ENCODE measurements at regions not wholly inside any gene's neighbourhood (a gene's known extent, or its start where the extent isn't known, plus 50 kb on each side); places are given as distances from the start of the nearest gene placed in this dataset.

DNA sequence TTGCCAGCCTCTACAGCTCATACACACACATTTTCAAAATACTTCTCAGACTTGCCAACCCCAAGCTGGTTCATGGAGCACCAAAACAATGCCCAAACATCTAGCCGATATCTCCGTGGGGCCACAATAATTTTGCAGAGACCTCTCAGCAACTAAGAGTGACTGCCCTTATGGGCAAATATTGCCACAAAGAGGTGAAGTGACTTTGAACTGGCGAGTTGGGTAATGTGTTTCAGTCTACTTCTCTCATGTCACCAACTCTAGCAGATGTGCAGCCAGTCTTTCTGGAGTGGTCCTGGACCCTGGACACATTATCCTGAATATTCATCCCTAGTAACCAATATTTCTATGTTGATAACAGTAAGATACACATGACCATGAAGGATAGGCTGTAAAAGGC is 290.3 kb downstream of the EMP1 start:
- DNase-seq, result no peak

DNA sequence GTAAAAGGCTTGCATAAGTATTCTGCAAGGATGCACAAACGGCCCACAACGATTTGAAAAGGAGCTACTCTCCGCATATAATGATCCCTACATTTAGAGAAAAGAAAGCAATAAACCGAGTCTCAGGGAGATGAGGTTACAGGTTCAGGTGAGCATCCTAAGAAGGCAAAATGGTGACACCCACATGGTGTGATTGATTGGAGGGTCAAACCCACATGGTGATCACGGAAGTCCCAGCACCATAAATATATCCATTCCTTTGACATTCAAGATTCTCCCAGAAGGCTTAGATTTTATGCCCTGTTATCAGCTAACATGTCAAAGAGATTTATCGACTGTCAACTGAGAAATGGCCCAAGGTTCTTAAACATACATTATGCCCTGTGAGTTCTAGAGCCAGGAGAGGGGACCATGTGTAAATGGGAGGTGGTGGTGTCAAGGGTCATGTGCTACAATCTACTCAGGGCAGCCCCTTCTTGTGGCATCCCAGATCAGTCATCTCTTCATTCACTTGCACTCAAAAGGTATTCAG is 282.2 kb downstream of the EMP1 start:
- no peak for DNase-seq

DNA sequence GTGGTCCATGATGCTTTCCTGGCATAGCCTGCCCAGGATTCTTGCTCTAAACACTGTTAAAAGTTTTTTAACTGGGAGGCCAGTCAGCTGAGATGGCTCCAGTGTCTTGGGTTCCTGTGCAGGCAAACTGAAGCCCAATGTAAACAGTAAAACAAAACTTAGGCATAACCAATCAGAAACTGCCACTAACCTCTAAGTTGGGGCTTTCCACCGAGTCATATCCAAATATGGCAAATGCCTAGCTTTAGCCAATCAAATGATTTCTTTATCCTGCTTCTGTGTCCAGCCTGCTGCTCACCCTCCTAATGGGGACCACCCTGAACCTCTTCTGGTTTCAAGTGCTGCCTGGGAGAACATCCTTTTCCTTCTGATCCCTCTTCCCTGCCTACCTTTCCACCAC is 277.9 kb downstream of the EMP1 start:
- DNase-seq, result no peak

DNA sequence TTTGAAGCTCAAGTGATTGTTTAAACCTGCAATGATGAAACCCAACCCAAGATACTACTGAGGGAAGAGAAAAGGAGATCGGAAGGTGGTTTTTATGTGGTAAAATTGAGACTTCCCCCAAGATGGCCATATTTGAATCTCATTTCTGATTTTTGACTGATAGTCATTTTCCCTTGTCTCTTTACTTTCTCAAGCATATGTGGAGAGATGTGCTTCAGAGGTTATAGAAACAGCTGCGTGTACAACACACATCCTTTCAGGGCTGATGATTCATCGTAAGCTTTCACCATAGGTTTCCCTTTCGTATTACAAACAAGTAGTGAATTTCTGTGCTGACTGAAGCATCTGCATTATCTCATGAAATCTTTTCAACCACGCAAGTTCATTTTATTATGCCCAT is 276.2 kb downstream of the EMP1 start:
- peak; percentile 12 for DNase-seq

DNA sequence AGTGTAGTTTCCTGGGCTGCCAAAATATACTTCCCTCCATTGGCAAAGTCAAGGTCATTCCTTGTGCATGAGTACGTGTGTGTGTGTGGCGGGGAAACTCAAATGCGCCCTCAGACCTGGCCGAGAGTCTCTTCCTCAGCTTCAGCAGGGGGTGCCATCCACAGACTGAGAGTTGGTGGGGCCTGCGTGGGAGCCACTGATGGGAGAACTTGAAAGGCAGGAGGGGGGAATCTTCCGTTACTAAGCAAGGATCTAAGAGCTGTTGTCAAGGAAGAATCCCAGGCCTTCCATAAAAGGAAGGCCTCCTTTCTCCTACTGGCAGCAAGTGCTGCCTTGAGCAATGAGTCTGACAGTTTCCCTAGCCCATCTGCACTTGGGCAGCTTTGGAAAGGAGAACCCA is 274.9 kb downstream of the EMP1 start:
- DNase-seq, result no peak

DNA sequence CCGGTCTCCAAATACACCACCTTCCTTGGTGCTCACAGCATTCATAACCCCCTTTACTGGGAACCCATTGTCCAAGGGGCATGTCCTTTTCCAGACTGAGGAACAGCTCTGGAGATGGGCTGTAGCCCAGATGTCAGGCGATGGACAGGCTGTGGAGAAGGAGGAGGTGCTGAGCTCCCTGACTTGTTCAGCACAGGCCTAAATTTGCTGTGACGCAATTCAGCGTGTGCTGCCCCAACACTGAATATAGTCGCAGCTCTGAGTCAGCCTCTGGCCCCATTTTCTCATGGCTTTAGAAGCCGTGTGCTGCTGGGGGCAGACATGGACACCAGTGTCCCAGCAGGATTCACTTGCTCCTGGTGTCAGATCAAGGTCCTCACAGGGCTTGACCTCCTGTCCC is 269.1 kb downstream of the EMP1 start:
- DNase-seq, result no peak

DNA sequence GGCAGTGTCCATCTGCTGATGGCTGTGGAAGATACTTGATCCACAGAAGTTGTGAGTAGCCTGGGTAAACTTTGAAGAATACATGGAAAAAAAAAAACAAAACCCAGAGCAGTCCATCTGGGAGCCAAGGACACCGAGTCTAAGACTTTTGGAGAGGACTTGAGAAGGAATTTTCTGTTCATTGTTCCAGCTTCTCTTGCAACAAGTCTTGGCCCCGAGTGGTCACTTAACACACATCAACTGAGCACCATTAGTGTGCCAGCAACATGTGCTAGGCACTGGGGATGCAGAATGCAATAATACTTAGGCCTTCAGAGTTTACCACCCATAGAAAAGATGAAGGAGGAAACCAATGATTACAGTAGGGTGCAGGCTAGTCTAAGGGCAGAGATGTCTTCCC is 266.7 kb downstream of the EMP1 start:
- DNase-seq, result no peak

DNA sequence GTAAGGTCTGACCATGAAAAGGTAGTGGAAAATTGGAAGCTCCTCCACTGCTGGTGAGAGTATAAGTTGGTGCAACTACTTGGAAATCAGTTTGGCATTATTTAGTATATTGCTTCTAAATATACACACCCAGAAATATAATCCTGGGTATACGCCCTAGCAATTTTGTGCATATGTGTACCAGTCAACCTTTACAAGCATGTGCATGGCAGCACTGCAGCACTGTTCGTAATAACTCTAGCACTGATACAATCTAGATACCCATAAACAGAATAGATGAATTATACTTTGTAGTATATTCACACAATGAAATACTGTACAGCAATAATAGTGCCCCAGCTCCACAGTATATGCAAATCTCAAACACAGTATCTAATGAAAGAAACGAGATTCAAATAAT is 265.9 kb downstream of the EMP1 start:
- no peak for DNase-seq

DNA sequence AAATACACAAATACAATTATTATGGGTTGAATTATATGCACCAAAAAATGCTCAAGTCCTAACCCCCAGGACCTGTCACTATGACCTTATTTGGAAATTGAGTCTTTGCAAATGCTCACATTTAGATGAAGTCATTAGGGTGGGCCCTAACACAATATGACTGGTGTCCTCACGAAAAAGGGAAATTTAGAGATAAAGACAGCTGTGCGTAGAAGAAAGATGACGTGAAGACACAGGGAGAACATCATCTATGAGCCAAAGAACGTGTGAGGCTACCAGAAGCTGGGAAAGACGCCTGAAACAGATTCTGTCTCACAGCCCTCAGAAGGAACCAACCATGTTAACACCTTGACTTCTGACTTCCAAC is 259.2 kb downstream of the EMP1 start:
- DNase-seq, result no peak

DNA sequence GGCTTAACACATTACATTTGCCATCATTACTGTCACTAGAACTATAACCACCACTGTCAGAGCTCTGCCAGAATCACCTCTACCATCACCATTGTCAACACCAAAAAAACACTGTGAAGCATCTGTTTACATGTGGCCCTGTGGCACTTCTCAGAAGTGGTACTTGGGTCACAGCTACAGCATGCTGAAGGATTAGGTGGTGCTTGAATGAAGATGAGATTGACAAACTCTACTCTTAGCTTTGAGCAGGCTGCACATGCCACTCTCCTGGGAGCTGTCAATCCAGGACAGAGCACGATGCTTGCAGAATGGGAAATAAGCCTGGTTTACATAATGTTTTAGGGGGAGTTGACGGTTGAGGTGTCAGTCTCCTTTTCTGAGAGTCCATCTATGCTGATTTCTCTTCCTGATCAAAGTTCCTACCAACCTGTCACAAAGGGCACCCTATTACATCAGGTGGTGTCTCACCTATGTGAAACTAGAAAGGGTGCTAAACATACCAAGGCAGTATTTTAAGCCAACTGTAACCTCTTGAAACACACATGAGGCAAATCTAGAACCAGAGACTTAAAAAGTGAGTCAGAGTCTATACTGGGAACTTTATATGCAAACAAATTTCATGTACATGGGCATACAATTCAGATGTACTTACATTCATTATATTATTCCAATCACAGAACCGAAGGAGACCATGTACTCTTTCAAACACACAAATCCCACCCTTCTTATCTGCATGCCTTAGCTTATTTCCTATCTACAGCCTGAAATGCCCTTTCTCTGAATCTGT is 258.7 kb downstream of the EMP1 start:
- no peak for DNase-seq

DNA sequence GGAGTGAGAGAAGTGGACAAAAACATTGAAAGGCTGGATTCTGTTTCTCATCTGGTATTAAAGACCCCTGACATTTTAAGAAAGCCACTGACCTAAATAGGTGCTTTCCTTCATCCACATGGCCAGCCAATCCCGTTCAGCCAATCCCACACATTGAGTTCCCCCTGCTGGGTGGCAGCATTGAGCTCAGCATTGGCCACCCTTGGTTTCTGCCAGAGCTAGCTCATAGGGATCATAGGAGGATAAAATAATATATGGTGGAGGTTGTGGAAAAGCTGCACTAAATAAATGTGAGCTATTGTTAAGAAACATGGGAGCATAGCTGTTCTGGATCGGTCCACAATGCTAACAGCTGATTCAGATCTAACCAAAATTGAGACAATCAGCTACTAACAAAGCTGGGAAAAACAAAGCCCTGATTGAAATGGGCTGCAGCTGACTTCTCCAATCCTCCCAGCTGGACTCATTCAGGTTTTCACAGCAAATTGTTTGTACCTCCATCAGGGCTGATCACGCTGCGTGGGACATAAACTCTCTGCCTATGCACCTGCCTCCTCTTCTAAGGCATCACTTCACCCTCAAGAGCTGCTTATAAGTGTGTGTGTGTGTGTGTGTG is 256.5 kb downstream of the EMP1 start:
- no peak for DNase-seq

DNA sequence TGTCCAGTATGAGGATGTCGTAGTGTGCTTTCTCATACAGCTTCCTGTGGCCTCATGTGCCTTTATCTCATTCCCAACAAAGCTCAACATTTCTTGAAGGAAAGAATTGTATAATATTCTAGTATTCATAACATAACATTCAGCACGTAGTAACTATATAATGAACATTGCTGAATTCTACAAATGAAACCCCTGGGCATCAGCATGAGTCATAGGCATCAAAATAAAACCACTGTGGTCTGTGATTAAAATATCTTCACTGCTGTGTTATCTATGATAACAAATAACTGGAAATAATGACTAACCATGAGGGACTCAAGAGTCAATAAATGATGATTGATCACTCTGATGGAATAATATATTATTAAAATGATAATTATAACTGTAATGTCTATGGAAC is 255.2 kb downstream of the EMP1 start:
- DNase-seq, result no peak

DNA sequence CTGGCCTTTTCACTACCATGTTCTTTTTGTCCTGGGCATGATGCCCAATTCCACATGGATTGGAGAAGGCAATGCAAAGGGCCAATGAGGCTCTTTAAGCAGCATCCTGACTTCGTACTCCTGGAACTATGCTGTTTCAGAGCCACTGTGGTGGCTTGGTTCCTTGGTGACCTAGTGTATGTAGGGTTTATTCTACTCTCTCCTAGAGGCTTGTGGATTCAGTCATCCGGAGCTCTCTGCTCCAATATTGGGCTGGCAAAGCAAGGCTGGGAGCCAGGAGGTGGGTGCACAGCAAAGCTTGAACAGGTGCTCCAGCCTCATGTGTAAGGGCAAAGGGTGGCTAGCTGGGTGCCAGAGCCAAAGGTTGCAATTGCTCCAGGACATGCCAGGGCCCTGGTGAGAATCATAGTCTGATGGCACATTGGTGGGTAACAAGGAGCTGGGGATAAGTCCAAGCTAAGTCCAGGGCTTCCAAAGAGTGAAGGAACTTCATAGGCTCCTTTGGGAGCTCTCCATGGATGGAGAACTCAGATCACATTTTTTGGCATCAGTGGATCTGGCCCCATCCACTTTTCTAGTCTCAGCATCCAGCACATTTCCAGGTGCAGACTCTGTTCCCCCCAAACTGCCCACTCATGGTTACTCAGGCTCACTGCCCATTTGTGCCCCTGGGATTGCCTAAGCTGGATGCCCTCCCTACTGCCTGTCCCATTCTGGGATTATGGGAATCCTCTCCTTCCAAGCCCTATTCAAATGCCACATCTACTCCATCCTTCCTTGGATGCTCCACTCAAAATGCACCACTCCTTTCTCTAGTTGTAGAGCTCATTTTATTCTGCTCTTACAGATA is 253.9 kb downstream of the EMP1 start:
- no peak for DNase-seq

DNA sequence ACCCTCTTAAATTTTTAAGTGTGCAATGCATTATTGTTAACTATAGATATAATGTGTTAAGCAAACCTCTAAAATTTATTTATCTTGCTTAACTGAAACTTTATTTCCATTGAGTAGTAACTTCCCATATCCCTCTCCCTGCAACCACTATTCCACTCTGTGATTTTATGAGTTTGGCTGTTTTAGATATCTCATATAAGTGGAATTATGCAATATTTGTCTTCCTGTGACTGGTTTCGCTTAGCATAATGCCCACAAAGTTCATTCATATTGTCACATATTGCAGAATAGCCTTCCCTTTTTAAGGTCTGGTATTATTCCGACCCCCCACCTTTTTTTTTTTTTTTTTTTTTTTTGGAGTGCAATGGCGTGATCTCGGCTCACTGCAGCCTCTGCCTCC is 247.6 kb downstream of the EMP1 start:
- no peak for DNase-seq

DNA sequence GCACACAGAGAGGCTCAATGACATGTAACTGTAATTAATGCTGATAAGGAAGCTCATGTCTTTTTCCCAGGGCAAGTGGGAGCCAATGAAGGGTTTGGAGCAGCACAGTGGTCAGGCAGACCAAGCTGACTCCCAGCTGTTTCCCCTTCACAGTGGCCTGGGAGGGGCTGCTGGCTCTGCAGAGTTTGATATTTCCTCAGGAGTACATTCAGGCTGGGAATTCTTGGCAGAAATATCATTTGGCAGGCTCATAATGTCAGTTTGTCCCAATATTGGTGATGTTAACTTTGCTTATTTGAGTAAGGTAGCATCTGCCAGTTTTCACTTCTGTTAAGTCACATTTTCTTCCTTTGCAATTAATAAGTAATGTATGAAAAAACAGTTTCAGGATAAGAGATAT is 247.0 kb downstream of the EMP1 start:
- DNase-seq, result no peak

DNA sequence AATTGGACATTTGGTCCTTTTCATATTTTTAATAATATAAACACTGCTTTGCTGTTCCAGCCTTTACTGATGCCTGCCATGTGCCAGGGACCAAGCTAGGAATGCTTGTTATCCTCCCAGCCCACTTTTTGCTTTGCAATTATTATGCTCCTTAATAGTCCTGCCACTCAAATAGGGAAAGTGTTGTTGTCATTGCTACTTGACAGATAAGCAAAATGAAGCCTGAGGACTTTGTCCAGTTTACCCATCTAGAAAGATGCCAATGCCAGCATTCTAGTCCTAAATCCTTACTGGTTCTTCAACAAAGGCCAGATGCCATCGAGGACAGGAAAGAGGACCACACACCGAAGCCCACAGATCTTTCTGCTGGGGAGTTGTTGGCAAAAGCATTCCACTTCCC is 246.5 kb downstream of the EMP1 start:
- DNase-seq, result no peak

DNA sequence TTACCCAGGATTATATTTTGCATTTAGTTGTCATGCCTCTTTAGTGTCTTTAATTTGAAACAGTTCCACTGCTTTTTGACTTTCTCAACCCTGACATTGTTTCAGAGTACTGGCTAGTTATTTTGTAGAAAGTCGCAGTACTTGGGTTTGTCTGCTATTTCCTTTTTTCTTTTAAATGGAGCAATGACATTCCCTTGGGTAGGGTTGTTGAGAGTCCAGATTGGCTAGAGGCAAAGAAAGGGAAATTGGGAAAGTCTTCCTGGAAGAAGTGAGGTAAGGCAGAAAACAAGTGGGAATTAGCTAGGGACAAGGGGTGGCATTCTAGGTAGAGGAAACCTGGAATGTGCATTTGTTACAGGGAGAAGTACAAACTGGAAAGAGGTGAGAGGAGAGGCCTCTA is 245.9 kb downstream of the EMP1 start:
- no peak for DNase-seq

DNA sequence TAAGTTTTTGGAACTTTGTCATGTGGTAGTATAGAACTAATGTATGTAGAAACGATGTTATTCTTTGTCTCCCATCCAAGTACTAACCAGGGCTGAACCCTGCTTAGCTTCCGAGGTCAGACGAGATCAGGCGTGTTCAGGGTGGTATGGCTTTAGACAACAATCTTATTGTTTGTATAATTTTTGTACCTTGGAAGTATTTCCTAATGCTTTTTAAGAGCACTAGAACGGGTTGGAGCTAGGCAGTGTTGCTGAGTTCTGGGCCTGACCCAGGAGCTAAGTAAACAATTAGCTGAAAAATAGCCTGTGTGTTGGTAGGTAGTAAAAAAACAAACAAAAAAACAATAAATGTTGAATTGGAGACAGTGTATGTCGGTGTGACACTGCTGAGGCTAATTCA is 244.3 kb downstream of the EMP1 start:
- DNase-seq, result no peak

DNA sequence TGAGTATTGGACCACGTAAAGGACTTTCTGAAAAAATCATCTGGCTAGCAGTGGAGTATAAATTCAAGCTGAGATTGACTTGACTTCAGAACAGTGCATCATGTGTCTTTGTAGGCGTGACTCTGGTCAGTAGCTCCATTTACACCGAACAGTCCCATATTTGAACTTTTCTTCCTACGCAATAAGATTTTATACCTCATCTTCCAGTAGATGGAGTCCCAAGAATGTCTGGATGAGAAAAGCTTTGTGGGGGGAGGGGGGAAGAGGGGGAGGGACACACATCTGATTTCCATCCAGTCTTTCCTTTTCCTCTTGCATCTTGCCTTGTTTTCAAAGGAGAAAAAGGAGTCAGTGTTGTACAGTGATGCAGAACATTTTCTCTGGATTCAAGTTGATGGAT is 241.0 kb downstream of the EMP1 start:
- DNase-seq, result no peak

DNA sequence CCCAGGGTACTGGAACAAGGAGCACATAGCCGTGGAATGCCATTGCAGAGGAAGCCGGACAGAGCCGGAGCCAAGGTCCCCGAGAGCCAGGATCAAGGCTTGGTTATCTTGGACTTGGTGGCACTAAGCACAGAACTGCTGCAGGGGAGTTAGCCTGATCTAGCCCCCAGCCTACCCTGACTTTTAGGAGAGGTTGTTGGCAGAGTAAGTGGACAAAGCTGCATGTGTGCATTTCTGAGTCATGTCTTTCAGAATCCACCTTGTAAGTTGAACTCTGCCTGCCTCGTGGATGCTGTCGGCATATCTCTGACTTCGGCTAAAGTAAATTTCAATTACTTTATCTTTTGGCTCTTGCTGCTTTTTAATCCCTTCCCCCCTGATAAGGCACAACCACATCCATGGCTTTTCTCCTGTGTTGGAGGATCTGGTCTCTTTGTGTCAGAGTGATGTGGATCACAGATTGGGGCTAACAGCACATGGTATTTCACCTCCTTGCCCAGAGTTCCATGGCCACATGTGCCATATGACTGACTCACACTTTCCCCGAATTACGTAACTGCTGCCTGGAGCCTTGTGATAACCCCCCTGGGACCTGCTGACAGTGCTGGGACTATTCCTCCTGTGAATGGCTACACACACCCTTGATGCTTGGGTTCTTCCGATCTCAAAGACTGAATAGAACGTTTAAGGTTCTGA is 240.3 kb downstream of the EMP1 start:
- no peak for DNase-seq

DNA sequence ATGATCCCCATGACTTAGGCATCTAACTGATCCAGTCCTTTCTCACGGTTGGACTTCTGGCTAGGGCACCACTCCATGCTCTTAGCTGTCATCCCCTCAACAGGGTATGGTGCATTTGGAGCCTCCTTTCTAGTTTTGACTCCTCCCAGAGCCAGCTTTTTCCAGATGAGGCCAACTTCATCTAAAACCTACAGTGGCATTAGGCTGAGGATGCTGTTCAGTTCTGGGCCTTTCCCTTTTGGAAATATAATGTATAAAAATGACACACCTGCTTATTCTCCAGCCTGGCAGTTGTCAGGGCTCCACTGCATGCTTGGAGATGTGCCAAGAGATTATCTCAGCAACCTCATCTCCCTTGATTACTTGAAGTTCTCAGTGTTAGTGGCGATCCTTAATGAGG is 239.7 kb downstream of the EMP1 start:
- DNase-seq, result no peak

DNA sequence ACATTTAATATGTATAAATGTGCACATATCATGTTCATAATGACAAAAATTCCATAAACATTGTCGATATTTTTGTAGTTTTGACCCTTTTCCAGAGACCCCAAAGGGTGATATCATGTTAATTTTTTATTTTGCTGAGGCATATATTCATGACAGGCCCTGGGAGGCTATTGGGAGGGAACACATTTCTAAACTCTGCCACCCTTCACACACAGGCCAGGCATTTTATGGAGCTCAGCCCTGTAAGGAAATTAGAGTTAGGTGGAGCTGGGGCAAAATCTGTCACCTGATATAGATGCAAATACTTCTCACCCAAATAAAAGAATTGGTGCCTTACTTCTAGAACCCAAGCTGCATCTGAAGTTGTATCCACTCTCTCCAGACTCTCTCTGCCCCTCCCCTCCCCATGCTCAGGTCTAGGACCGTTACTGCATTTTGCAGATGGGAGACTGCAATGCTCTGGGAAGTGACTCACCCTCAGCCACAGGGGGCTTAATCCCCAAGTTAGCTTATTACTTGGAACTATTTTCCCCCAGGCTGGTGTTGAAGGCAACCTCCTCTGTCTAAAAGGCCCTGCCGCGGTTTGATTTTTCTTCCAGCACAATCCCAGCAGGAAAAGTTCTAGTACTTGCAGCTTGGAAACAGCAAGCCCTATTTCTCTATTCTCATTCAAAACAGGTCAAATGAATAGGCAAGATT is 238.9 kb downstream of the EMP1 start:
- DNase-seq, result no peak

DNA sequence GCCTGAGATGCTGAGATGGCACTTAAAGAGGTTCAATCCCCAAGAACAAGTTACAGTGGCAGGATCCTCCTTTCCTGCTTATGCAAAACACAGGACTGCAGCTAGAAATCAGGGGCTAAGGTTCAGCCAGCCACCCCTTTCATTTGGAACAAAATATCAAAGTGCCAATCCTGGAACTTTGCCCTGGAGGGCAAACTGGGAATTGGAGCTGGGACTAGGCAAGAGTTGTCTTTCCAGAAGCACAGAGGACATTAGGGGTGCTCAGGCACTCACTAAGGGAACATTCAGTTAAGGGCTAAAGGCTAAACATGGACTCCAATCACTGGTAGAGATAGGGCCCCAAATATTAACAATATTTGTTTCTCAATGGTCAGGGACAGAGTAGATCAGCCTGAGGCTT is 237.2 kb downstream of the EMP1 start:
- no peak for DNase-seq
